KBM-7 (cell line): ENCODE measurements at regions not wholly inside any gene's neighbourhood (a gene's known extent, or its start where the extent isn't known, plus 50 kb on each side); places are given as distances from the start of the nearest gene placed in this dataset.

Experiments used
- DNase-seq: peaks from one replicate; pipeline ENCODE4 v3.0.0-alpha.2; 2015
- in situ Hi-C: fragments of 300-500 bp; cut with MboI; formaldehyde crosslinking; loops from 2 replicates; pipeline ENCODE4 v1.14.3; 2020; ENCODE audit warnings: low sequenced_read_pairs, low pct_unique_long_range_greater_than_20kb, mixed read lengths

GRCh38 chrY:19220784-19221183, 447.2 kb upstream of the HSFY2 start:
- DNase-seq: no peak
- in situ Hi-C loops: no loop called here

- no peak for DNase-seq
- in situ Hi-C loops: no loop called here
Measured at GRCh38 chrY:19208915-19209314, 435.4 kb upstream of the HSFY2 start.

GRCh38 chrY:19207048-19207447, 433.5 kb upstream of the HSFY2 start:
- in situ Hi-C loops: no loop called here
- no peak for DNase-seq

GRCh38 chrY:19180824-19181223, 407.3 kb upstream of the HSFY2 start:
- DNase-seq: no peak
- in situ Hi-C loops: no loop called here

GRCh38 chrY:19168202-19168565, 394.6 kb upstream of the HSFY2 start:
- in situ Hi-C loops: no loop called here

GRCh38 chrY:19167319-19168201, 394.0 kb upstream of the HSFY2 start:
- no peak for DNase-seq
- in situ Hi-C loops: no loop called here

More at GRCh38 chrY:19168202-19168565, 394.6 kb upstream of the HSFY2 start:
- no peak for DNase-seq

GRCh38 chrY:19148783-19149182, 375.2 kb upstream of the HSFY2 start:
- in situ Hi-C loops: no loop called here

GRCh38 chrY:19146296-19146695, 372.8 kb upstream of the HSFY2 start:
- no peak for DNase-seq

More at GRCh38 chrY:19148783-19149182, 375.2 kb upstream of the HSFY2 start:
- DNase-seq: no peak

GRCh38 chrY:19142093-19142492, 368.6 kb upstream of the HSFY2 start:
- DNase-seq: no peak
- in situ Hi-C loops: no loop called here

More at GRCh38 chrY:19146296-19146695, 372.8 kb upstream of the HSFY2 start:
- in situ Hi-C loops: no loop called here

- DNase-seq: no peak
Measured at GRCh38 chrY:19140285-19140920, 366.9 kb upstream of the HSFY2 start.

GRCh38 chrY:19134426-19134825, 360.9 kb upstream of the HSFY2 start:
- in situ Hi-C loops: no loop called here
- no peak for DNase-seq

More at GRCh38 chrY:19140285-19140920, 366.9 kb upstream of the HSFY2 start:
- in situ Hi-C loops: no loop called here

- in situ Hi-C loops: no loop called here
Measured at GRCh38 chrY:19130569-19131358, 357.2 kb upstream of the HSFY2 start.

GRCh38 chrY:19126889-19127288, 353.4 kb upstream of the HSFY2 start:
- in situ Hi-C loops: no loop called here
- DNase-seq: peak; percentile 2

More at GRCh38 chrY:19130569-19131358, 357.2 kb upstream of the HSFY2 start:
- no peak for DNase-seq

GRCh38 chrY:19124609-19125008, 351.1 kb upstream of the HSFY2 start:
- no peak for DNase-seq
- in situ Hi-C loops: no loop called here

- in situ Hi-C loops: no loop called here
- DNase-seq: no peak
Measured at GRCh38 chrY:19122450-19122849, 348.9 kb upstream of the HSFY2 start.

- DNase-seq: no peak
- in situ Hi-C loops: no loop called here
Measured at GRCh38 chrY:19098349-19098748, 324.8 kb upstream of the HSFY2 start.

GRCh38 chrY:19095460-19095859, 321.9 kb upstream of the HSFY2 start:
- DNase-seq: no peak
- in situ Hi-C loops: no loop called here

GRCh38 chrY:19083006-19083405, 309.5 kb upstream of the HSFY2 start:
- DNase-seq: no peak
- in situ Hi-C loops: no loop called here

- DNase-seq: no peak
- in situ Hi-C loops: no loop called here
Measured at GRCh38 chrY:19077698-19078113, 304.2 kb upstream of the HSFY2 start.
